ENCODE measurements at regions not wholly inside any gene's neighbourhood (a gene's known extent, or its start where the extent isn't known, plus 50 kb on each side); places are given as distances from the start of the nearest gene placed in this dataset.

GRCh38 chr7:52639126-52639525 is 396.3 kb upstream of the POM121L12 start:
- no peaks in the 10 kb centered on the region for H3K27me3 ChIP-seq (ENCODE audit: insufficient read depth, poor library complexity, severe bottlenecking)
- H3K4me3 ChIP-seq (ENCODE audit: severe bottlenecking), result no peak overlapping the region
- H3K36me3 ChIP-seq (ENCODE audit: low read depth), result no peaks in the 10 kb centered on the region
- no peaks in the 10 kb centered on the region for H3K4me1 ChIP-seq (ENCODE audit: insufficient read depth, poor library complexity, severe bottlenecking)
- H3K27ac ChIP-seq (ENCODE audit: poor library complexity, severe bottlenecking), result no peak overlapping the region
- TF ChIP-seq, protein P1, sequence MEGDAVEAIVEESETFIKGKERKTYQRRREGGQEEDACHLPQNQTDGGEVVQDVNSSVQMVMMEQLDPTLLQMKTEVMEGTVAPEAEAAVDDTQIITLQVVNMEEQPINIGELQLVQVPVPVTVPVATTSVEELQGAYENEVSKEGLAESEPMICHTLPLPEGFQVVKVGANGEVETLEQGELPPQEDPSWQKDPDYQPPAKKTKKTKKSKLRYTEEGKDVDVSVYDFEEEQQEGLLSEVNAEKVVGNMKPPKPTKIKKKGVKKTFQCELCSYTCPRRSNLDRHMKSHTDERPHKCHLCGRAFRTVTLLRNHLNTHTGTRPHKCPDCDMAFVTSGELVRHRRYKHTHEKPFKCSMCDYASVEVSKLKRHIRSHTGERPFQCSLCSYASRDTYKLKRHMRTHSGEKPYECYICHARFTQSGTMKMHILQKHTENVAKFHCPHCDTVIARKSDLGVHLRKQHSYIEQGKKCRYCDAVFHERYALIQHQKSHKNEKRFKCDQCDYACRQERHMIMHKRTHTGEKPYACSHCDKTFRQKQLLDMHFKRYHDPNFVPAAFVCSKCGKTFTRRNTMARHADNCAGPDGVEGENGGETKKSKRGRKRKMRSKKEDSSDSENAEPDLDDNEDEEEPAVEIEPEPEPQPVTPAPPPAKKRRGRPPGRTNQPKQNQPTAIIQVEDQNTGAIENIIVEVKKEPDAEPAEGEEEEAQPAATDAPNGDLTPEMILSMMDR (IDR thresholded peaks at IDR 0.05; ENCODE audit: poor library complexity, severe bottlenecking), result no peak
- no peaks in the 10 kb centered on the region for H3K9me3 ChIP-seq (ENCODE audit: severe bottlenecking)
- DNase-seq (ENCODE audit: low spot score) (no peak), ATAC-seq (ENCODE audit: low read depth) (no peak)

DNA sequence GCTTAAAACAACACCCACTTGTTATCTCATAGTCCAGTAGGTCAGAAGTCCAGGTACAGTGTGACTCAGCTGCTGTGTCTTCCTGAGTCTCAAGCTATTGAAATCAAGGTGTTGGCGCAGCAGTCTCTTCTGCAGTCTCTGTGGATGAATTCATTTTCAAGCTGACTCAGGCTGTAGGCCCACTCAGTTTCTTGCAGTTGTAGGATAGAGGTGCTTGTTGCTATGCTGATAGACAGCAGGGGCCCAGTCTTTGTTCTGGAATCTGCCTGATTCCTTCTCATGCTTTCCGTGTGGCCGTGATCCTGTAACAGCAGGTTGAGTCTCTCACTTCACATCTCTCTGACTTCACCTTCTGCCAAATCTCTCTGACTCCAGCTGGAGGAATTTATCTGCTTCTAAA is 400.4 kb upstream of the POM121L12 start:
- DNase-seq (ENCODE audit: low spot score), result no peak
- ATAC-seq (ENCODE audit: low read depth), result no peak
- TF ChIP-seq, protein P1 (IDR thresholded peaks at IDR 0.05; ENCODE audit: poor library complexity, severe bottlenecking), result no peak
- Histone ChIP-seq H3K36me3 (ENCODE audit: low read depth) (no peaks in the 10 kb centered on the region), H3K27me3 (ENCODE audit: insufficient read depth, poor library complexity, severe bottlenecking) (no peaks in the 10 kb centered on the region), H3K4me3 (ENCODE audit: severe bottlenecking) (no peak overlapping the region), H3K4me1 (ENCODE audit: insufficient read depth, poor library complexity, severe bottlenecking) (no peaks in the 10 kb centered on the region), H3K27ac (ENCODE audit: poor library complexity, severe bottlenecking) (no peak overlapping the region), H3K9me3 (ENCODE audit: severe bottlenecking) (no peaks in the 10 kb centered on the region)

DNA sequence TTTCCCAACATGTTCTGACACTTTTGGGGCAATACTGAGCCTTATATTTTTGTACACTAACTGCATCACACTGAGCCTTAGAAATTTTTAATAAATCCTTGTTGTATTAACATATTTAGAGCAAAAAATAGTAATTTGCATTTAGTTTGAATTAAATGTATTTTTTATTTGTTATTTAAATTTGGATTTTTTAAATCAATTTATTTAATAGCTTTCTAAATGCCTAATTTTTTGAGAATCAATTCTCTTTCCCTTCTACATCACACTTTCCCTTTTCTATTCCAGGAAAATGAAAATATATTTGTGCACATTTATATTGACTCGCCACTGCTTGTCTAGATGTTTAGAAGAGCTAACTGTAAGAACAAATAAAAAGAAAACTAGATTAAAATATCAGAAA is 414.6 kb upstream of the POM121L12 start:
- Histone ChIP-seq H3K4me1 (ENCODE audit: insufficient read depth, poor library complexity, severe bottlenecking) (no peaks in the 10 kb centered on the region), H3K9me3 (ENCODE audit: severe bottlenecking) (no peaks in the 10 kb centered on the region), H3K27ac (ENCODE audit: poor library complexity, severe bottlenecking) (no peak overlapping the region), H3K36me3 (ENCODE audit: low read depth) (no peaks in the 10 kb centered on the region), H3K4me3 (ENCODE audit: severe bottlenecking) (no peak overlapping the region), H3K27me3 (ENCODE audit: insufficient read depth, poor library complexity, severe bottlenecking) (no peaks in the 10 kb centered on the region)
- ATAC-seq (ENCODE audit: low read depth), result no peak
- TF ChIP-seq, protein P1 (IDR thresholded peaks at IDR 0.05; ENCODE audit: poor library complexity, severe bottlenecking), result no peak
- no peak for DNase-seq (ENCODE audit: low spot score)

GRCh38 chr7:52616552-52616951 is 418.9 kb upstream of the POM121L12 start:
- no peaks in the 10 kb centered on the region for H3K27me3 ChIP-seq (ENCODE audit: insufficient read depth, poor library complexity, severe bottlenecking)
- no peaks in the 10 kb centered on the region for H3K36me3 ChIP-seq (ENCODE audit: low read depth)
- H3K27ac ChIP-seq (ENCODE audit: poor library complexity, severe bottlenecking), result no peak overlapping the region
- ATAC-seq (ENCODE audit: low read depth) (no peak), DNase-seq (ENCODE audit: low spot score) (no peak)
- H3K4me1 ChIP-seq (ENCODE audit: insufficient read depth, poor library complexity, severe bottlenecking), result no peaks in the 10 kb centered on the region
- TF ChIP-seq, protein P1 (IDR thresholded peaks at IDR 0.05; ENCODE audit: poor library complexity, severe bottlenecking), result no peak
- H3K9me3 ChIP-seq (ENCODE audit: severe bottlenecking), result no peaks in the 10 kb centered on the region
- H3K4me3 ChIP-seq (ENCODE audit: severe bottlenecking), result no peak overlapping the region

DNA sequence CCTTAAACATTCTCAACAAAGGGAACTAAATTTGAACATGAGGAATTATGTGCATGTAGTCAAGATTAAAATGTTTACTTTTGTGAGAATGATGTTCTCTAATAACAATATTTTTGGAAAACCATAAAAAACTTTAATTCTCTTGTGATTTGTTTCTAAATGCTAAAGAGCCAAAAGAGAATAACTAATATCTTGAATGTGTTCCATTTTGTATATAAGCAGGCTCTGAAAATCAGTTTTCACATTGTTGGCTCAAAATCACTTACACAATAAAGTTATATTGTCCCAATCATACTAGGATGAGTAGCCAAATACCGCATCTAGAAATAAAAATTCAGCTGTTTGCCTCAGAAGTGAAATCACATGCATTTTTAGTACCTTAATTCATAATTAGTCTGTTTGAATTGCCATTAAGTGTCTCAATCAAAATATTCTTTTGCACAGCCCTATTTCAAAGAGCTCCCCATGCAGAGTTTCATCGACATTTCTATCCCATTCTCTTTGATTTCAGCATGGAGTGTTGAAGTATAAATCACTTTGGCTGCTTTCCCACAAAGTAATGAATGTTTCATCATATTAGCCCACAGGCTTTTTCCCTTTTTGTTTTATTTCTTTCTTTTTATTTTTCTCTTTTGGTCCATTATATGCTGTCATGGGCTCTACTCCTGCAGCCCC is 420.3 kb upstream of the POM121L12 start:
- H3K4me1 ChIP-seq (ENCODE audit: insufficient read depth, poor library complexity, severe bottlenecking), result no peaks in the 10 kb centered on the region
- no peak for DNase-seq (ENCODE audit: low spot score)
- H3K36me3 ChIP-seq (ENCODE audit: low read depth), result no peaks in the 10 kb centered on the region
- TF ChIP-seq, protein P1 (IDR thresholded peaks at IDR 0.05; ENCODE audit: poor library complexity, severe bottlenecking), result no peak
- no peak overlapping the region for H3K27ac ChIP-seq (ENCODE audit: poor library complexity, severe bottlenecking)
- ATAC-seq (ENCODE audit: low read depth), result no peak
- no peaks in the 10 kb centered on the region for H3K9me3 ChIP-seq (ENCODE audit: severe bottlenecking)
- no peak overlapping the region for H3K4me3 ChIP-seq (ENCODE audit: severe bottlenecking)
- no peaks in the 10 kb centered on the region for H3K27me3 ChIP-seq (ENCODE audit: insufficient read depth, poor library complexity, severe bottlenecking)

Data from RWPE2 (cell line).